Gastrocnemius medialis (tissue), 4 donors: ENCODE measurements at regions not wholly inside any gene's neighbourhood (a gene's known extent, or its start where the extent isn't known, plus 50 kb on each side); places are given as distances from the start of the nearest gene placed in this dataset.

Experiments
- ATAC-seq, 2 donors: fragments of 150-250 bp; one replicate each; pipeline ENCODE4 v1.9.1; 2016
- DNase-seq, 2 donors: peaks; one replicate each; pipeline ENCODE4 v3.0.0-alpha.2; 2019
- H3K27ac ChIP-seq, 4 donors: fragments of 200-600 bp; sonication (generic); 1 replicate in 1 of 4; 2 replicates in 3 of 4; pipeline ENCODE4 v1.5.1; 2016 to 2018; ENCODE audit warnings: mild to moderate bottlenecking in 2 of 4, moderate library complexity in 1 of 4
- H3K27me3 ChIP-seq, 3 donors: fragments of 200-600 bp; sonication (generic) in 2 of 3; 1 replicate in 1 of 3; 2 replicates in 2 of 3; pipeline versions ENCODE4 v1.5.1 to v1.6.0; 2016 to 2019; ENCODE audit warnings: mild to moderate bottlenecking in 1 of 3, moderate library complexity in 1 of 3
- H3K36me3 ChIP-seq, 2 donors: fragments of 200-600 bp; sonication (generic) in 1 of 2; one replicate each; pipeline ENCODE4 v1.5.1; 2017 to 2018
- H3K4me1 ChIP-seq, 2 donors: fragments of 200-600 bp; sonication (generic) in 1 of 2; one replicate each; pipeline ENCODE4 v1.5.1; 2016 to 2017; ENCODE audit warnings: mild to moderate bottlenecking in 2 of 2
- H3K4me3 ChIP-seq, 4 donors: fragments of 200-600 bp; sonication (generic) in 3 of 4; 1 replicate in 1 of 4; 2 replicates in 3 of 4; pipeline ENCODE4 v1.5.1; 2016 to 2019; ENCODE audit warnings: mild to moderate bottlenecking in 2 of 4
- H3K9me3 ChIP-seq, 3 donors: fragments of 200-600 bp; sonication (generic) in 2 of 3; 1 replicate in 1 of 3; 2 replicates in 2 of 3; pipeline ENCODE4 v1.5.1; 2016 to 2019
- POLR2A ChIP-seq, 2 donors: fragments of 450-650 bp; IDR thresholded peaks; one replicate each; pipeline ENCODE4 v1.6.1; 2017; ENCODE audit warnings: antibody characterized with exemption in 2 of 2, mild to moderate bottlenecking in 2 of 2, moderate library complexity in 2 of 2
- in situ Hi-C, 4 donors: fragments of 200-750 bp; cut with MboI; loops; one replicate each; pipeline versions ENCODE4 v1.15.0 to v1.8.0; 2017; ENCODE audit warnings: low sequenced_read_pairs in 4 of 4
- intact Hi-C: fragments of 100-400 bp; cut with DNase I; formaldehyde crosslinking; loops from one replicate; pipeline ENCODE4 v1.15.1; 2023; ENCODE audit warnings: low total_unique reads
- TF ChIP-seq, protein P1 (sequence below), 5 experiments: fragments of 450-650 bp in 3 of 5; fragments of 200-600 bp in 2 of 5; sonication (generic) in 2 of 5; IDR thresholded peaks in 4 of 5; conservative IDR thresholded peaks in 1 of 5; 1 replicate in 4 of 5; 2 replicates in 1 of 5; pipeline ENCODE4 v1.5.1; 2016 to 2019; ENCODE audit warnings: antibody characterized with exemption in 5 of 5, mild to moderate bottlenecking in 3 of 5, moderate library complexity in 3 of 5

DNA sequence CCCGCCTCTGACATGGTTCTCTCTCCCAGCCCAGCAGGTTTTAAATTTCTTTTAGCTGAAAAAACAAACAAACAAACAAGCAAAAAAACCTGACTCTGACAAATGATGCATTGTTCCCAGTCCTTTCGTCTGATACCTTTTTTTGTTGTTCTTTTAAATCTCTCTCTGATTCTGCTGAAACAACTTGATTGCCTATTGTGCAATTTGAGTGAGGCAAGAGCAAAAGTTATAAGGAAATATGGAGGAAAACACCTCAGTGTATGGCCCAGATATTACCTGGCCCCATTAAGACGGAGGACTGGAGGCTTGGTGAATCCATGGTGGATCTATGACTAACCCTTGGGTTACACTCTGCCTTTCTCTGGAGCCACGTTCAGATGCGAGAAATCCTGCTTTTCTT is 164.0 kb downstream of the MELK start:
- H3K4me1 ChIP-seq: no peaks in the 10 kb centered on the region
- TF ChIP-seq, protein P1, sequence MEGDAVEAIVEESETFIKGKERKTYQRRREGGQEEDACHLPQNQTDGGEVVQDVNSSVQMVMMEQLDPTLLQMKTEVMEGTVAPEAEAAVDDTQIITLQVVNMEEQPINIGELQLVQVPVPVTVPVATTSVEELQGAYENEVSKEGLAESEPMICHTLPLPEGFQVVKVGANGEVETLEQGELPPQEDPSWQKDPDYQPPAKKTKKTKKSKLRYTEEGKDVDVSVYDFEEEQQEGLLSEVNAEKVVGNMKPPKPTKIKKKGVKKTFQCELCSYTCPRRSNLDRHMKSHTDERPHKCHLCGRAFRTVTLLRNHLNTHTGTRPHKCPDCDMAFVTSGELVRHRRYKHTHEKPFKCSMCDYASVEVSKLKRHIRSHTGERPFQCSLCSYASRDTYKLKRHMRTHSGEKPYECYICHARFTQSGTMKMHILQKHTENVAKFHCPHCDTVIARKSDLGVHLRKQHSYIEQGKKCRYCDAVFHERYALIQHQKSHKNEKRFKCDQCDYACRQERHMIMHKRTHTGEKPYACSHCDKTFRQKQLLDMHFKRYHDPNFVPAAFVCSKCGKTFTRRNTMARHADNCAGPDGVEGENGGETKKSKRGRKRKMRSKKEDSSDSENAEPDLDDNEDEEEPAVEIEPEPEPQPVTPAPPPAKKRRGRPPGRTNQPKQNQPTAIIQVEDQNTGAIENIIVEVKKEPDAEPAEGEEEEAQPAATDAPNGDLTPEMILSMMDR (IDR thresholded peaks at IDR 0.05 in 4 of 5, conservative IDR thresholded peaks at IDR 0.05 in 1 of 5): no peak
- no peak for ATAC-seq
- H3K4me3 ChIP-seq: no peak overlapping the region
- H3K27ac ChIP-seq: no peak overlapping the region
- H3K27me3 ChIP-seq: peaks cover 19 to 27% (median 26%) of the 10 kb centered on the region in 3 donors
- intact Hi-C loops: no loop called here
- no peaks in the 10 kb centered on the region for H3K36me3 ChIP-seq
- in situ Hi-C loops: no loop called here
- no peaks in the 10 kb centered on the region for H3K9me3 ChIP-seq
- no peak for DNase-seq

DNA sequence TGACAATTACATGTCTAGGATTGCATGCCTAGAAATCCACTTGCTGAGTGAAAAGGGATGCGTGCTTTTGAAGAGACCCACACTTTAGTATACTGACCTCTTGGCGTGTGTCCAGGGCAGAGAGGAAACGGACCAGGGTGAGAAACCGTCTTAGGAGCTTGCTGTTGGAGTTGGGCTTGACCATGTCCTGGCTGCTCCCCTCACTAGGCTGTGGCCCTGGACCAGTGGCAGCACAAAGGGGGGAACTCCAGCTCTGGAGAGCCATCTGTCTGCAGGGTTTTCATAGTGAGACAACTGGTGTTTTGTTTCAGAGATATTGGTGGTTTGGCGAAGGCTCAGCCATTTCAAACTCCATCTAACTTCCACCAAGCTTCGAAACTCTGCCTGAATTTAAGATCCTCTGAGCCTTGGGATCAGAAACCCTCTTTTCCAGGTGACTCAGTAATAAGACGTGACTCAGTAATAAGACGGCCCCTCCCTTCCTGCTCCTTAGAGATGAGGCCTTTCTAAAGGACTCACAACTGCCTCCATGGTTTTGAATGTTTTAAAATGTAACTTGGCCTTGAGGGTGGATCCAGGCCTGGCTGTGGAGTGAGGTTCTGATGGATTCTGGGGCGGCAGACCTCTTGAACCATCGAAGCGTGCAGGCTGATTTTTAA is 165.8 kb downstream of the MELK start:
- no peaks in the 10 kb centered on the region for H3K9me3 ChIP-seq
- no peak overlapping the region for H3K4me3 ChIP-seq
- TF ChIP-seq, protein P1 (IDR thresholded peaks at IDR 0.05 in 4 of 5, conservative IDR thresholded peaks at IDR 0.05 in 1 of 5): no peak
- no peak for TF ChIP-seq POLR2A (IDR thresholded peaks at IDR 0.05)
- ATAC-seq (no peak), DNase-seq (no peak)
- intact Hi-C loops: no loop called here
- H3K36me3 ChIP-seq: no peaks in the 10 kb centered on the region
- in situ Hi-C loops: no loop called here
- H3K27me3 ChIP-seq: peaks cover 19 to 27% (median 26%) of the 10 kb centered on the region in 3 donors
- no peaks in the 10 kb centered on the region for H3K4me1 ChIP-seq
- H3K27ac ChIP-seq: no peak overlapping the region

DNA sequence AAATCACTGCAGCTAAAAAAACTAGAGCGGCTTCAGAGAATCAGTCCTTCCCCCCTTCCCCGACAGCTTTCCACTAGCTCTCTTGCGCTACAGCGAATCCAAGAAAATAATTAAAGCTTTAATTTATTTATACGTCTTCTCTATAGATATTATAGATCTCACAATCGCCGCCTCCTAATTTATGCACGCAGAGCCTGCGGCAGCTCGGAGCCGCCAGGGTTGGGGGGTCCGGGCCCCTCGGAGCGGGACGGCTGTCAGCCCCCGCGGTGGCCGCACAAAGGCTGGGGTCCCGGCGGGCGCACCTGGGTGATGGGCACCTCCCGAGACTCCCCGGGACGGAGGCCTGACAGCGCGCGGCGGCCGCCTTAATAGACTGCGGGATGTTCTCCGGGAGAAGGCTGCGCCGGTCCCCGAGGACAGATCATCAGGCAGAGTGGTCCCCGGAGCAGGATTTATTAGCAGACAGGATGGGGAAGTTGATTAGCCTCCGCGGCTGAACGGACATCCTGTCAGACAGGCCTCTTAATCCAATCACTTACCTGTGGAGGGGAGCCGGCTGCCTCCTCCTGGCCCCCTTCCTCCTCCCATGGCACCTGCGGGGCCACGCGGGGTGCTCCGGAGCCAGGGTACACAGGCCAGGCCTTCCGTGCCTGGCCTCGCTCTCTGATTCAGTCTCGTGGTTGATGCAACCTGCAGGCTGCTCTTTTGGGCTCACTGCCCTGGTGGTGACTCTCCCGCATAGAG is 166.8 kb downstream of the MELK start:
- H3K36me3 ChIP-seq: no peaks in the 10 kb centered on the region
- H3K9me3 ChIP-seq: no peaks in the 10 kb centered on the region
- intact Hi-C loops: no loop called here
- no peaks in the 10 kb centered on the region for H3K4me1 ChIP-seq
- TF ChIP-seq POLR2A (IDR thresholded peaks at IDR 0.05): no peak
- peaks cover 19 to 27% (median 26%) of the 10 kb centered on the region in 3 donors for H3K27me3 ChIP-seq
- in situ Hi-C loops: no loop called here
- no peak overlapping the region for H3K4me3 ChIP-seq
- ATAC-seq (no peak), DNase-seq (no peak)
- no peak overlapping the region for H3K27ac ChIP-seq

DNA sequence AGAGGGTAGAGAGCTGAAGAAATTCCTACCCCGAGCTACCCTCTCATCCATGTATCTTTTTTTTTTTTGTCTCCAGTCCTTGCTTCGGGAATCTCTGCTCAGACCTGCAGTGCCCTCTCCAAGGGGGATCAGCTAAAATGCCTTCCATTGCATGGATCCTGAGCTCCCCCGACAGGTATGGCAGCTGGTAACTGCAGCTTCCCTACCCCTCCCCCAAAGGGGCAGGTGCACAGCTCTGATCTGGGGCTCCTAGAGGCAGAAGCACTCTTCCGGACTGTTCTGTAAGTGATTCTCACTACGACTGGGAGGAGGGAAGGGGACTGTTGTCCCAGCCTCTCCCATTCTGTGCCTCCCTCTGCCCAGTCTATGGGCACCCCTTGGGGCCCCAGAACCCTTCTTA is 169.6 kb downstream of the MELK start:
- H3K27me3 ChIP-seq: peaks cover 19 to 23% (median 21%) of the 10 kb centered on the region in 3 donors
- no peak for TF ChIP-seq POLR2A (IDR thresholded peaks at IDR 0.05)
- TF ChIP-seq, protein P1 (IDR thresholded peaks at IDR 0.05 in 4 of 5, conservative IDR thresholded peaks at IDR 0.05 in 1 of 5): no peak
- no peak overlapping the region for H3K4me3 ChIP-seq
- no peaks in the 10 kb centered on the region for H3K36me3 ChIP-seq
- DNase-seq (no peak), ATAC-seq (no peak)
- intact Hi-C loops: no loop called here
- in situ Hi-C loops: no loop called here
- H3K4me1 ChIP-seq: no peaks in the 10 kb centered on the region
- H3K27ac ChIP-seq: no peak overlapping the region
- no peaks in the 10 kb centered on the region for H3K9me3 ChIP-seq

DNA sequence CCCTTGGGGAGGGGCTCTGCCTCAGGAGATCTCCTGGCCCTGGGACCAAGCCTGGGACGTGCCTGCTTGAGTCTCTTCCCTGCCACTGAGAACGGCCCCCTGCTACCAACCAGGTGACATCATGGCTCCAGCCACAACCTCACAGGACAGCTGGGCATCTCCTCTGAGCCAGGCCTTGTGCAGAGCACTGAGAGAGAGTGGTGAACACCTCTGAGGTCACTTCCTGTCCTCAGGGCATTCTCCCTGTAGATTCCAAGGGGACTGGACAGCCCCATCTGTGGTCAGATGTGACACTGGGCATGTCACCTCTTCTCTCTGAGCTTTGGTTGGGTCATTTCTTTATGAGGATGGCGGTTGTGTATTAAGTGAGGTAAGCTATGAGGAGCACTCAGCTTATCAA is 172.0 kb downstream of the MELK start:
- no peak for DNase-seq
- Histone ChIP-seq H3K9me3 (no peaks in the 10 kb centered on the region), H3K27ac (no peak overlapping the region), H3K4me3 (no peak overlapping the region), H3K27me3 (peaks cover 4 to 15% (median 10%) of the 10 kb centered on the region in 3 donors), H3K36me3 (no peaks in the 10 kb centered on the region), H3K4me1 (no peaks in the 10 kb centered on the region)
- in situ Hi-C loops (no loop called here), intact Hi-C loops (no loop called here)
- no peak for ATAC-seq
- TF ChIP-seq, protein P1 (IDR thresholded peaks at IDR 0.05 in 4 of 5, conservative IDR thresholded peaks at IDR 0.05 in 1 of 5): no peak
- no peak for TF ChIP-seq POLR2A (IDR thresholded peaks at IDR 0.05)
